Smooth muscle cell (in vitro differentiated cells): ENCODE measurements at regions not wholly inside any gene's neighbourhood (a gene's known extent, or its start where the extent isn't known, plus 50 kb on each side); places are given as distances from the start of the nearest gene placed in this dataset.
A peak's percentile ranks its signal among the peaks of the same experiment; 100 is the strongest.

Experiments
- DNase-seq: peaks from one replicate; lab custom pipeline; 2025; ENCODE audit not compliant: unreplicated experiment; lab: John Stamatoyannopoulos, UW
- H2AFZ ChIP-seq: fragments of 200-600 bp; sonication (generic); 2 replicates; pipeline ENCODE4 v1.6.0; 2016; ENCODE audit warnings: antibody characterized with exemption, low read depth, mild to moderate bottlenecking
- H3F3A ChIP-seq: fragments of 200-600 bp; sonication (generic); 2 replicates; pipeline ENCODE4 v1.6.0; 2017; ENCODE audit warnings: antibody characterized with exemption, low read depth
- H3K27ac ChIP-seq: fragments of 200-600 bp; sonication (generic); 2 replicates; pipeline ENCODE4 v1.5.1; 2016; ENCODE audit warnings: low read depth, mild to moderate bottlenecking
- H3K27me3 ChIP-seq: fragments of 200-600 bp; sonication (generic); 2 replicates; pipeline ENCODE4 v1.6.1; 2016; ENCODE audit warnings: low read depth, mild to moderate bottlenecking
- H3K36me3 ChIP-seq: fragments of 200-600 bp; sonication (generic); 2 replicates; pipeline ENCODE4 v1.5.1; 2016; ENCODE audit warnings: low read depth
- H3K4me1 ChIP-seq: fragments of 200-600 bp; sonication (generic); 2 replicates; pipeline ENCODE4 v1.5.1; 2016; ENCODE audit warnings: low read depth
- H3K4me2 ChIP-seq: fragments of 200-600 bp; sonication (generic); 2 replicates; pipeline ENCODE4 v1.6.0; 2016; ENCODE audit warnings: mild to moderate bottlenecking
- H3K4me3 ChIP-seq: fragments of 200-600 bp; sonication (generic); 2 replicates; pipeline ENCODE4 v1.5.1; 2016; ENCODE audit warnings: mild to moderate bottlenecking
- H3K79me2 ChIP-seq: fragments of 200-600 bp; sonication (generic); 2 replicates; pipeline ENCODE4 v1.6.0; 2016; ENCODE audit warnings: low read depth, mild to moderate bottlenecking
- H3K9ac ChIP-seq: fragments of 200-600 bp; sonication (generic); 2 replicates; pipeline ENCODE4 v1.6.0; 2016; ENCODE audit warnings: low read depth
- H3K9me3 ChIP-seq: fragments of 200-600 bp; sonication (generic); replicated peaks from 2 replicates; pipeline ENCODE4 v1.5.1; 2016; ENCODE audit warnings: low read depth
- H4K20me1 ChIP-seq: fragments of 200-600 bp; sonication (generic); 2 replicates; pipeline ENCODE4 v1.6.0; 2016; ENCODE audit warnings: low read depth
- WGBS: methylation state at CpG from one replicate; pipeline ENCODE4 v1.1.7; 2016; ENCODE audit warnings: low lambda C conversion rate; 5-methylcytosine and 5-hydroxymethylcytosine counted together
- TF ChIP-seq, protein P1 (sequence below): fragments of 200-600 bp; sonication (generic); IDR thresholded peaks from 2 replicates; pipeline ENCODE4 v1.5.1; 2017; ENCODE audit warnings: borderline replicate concordance, mild to moderate bottlenecking, antibody characterized with exemption; ENCODE audit not compliant: insufficient read depth, poor library complexity, severe bottlenecking

DNA sequence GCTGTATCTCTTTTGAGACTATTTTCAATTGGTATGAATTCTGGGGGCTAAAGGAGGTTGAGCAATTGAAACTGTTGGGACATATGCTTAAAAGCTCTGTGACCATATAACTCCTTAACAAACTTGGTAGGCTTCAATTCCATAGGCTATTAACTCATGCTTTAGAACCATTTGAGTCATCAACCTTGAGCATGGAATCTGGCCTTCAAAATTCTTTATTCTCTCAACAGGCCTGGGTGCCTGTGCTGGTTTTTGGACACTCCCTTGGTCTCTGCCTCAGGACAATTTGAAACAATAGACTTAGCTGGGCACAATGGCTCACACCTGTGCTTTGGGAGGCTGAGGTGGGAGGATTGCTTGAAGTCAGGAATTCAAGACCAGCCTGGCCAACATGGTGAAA is 61.4 kb upstream of the EPB41L4A start:
- no peaks in the 10 kb centered on the region for H3K9me3 ChIP-seq
- H3K4me1 ChIP-seq: no peaks in the 10 kb centered on the region
- TF ChIP-seq, protein P1, sequence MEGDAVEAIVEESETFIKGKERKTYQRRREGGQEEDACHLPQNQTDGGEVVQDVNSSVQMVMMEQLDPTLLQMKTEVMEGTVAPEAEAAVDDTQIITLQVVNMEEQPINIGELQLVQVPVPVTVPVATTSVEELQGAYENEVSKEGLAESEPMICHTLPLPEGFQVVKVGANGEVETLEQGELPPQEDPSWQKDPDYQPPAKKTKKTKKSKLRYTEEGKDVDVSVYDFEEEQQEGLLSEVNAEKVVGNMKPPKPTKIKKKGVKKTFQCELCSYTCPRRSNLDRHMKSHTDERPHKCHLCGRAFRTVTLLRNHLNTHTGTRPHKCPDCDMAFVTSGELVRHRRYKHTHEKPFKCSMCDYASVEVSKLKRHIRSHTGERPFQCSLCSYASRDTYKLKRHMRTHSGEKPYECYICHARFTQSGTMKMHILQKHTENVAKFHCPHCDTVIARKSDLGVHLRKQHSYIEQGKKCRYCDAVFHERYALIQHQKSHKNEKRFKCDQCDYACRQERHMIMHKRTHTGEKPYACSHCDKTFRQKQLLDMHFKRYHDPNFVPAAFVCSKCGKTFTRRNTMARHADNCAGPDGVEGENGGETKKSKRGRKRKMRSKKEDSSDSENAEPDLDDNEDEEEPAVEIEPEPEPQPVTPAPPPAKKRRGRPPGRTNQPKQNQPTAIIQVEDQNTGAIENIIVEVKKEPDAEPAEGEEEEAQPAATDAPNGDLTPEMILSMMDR: no peak
- H3K79me2 ChIP-seq: no peaks in the 10 kb centered on the region
- H3K36me3 ChIP-seq: no peaks in the 10 kb centered on the region
- H4K20me1 ChIP-seq: no peaks in the 10 kb centered on the region
- no peak overlapping the region for H3K4me3 ChIP-seq
- no peaks in the 10 kb centered on the region for H3K27me3 ChIP-seq
- peak overlapping the region; percentile 73 for H3K27ac ChIP-seq
- H3F3A ChIP-seq: no peaks in the 10 kb centered on the region
- H2AFZ ChIP-seq: peak overlapping the region; percentile 84
- DNase-seq: no peak
- no peak overlapping the region for H3K4me2 ChIP-seq
- H3K9ac ChIP-seq: no peak overlapping the region

DNA sequence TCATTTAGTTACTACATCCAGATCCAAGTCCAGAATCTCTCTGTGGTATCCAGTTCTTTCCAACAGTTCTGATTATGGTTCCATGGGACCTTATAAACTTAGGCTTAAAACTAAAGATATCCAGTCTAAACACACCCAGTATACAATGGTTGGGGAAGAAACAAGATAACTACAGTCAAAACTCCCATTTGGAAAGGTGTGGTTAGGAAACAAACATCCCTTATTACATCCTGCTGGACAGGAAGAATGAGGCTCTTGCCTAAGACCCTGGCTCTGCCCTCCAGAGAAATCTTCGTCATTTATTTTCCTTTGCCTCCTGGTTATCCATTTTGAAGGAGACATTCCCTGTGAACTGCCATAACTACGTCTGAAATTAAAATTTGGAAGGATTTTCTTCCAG is 64.6 kb upstream of the EPB41L4A start:
- no peak overlapping the region for H3K4me3 ChIP-seq
- no peak for DNase-seq
- TF ChIP-seq, protein P1: no peak
- H3F3A ChIP-seq: no peaks in the 10 kb centered on the region
- H3K4me2 ChIP-seq: no peak overlapping the region
- no peaks in the 10 kb centered on the region for H3K9me3 ChIP-seq
- WGBS: 92% methylated on average over 2 of the region's 2 CpGs
- H4K20me1 ChIP-seq: no peaks in the 10 kb centered on the region
- H3K27me3 ChIP-seq: no peaks in the 10 kb centered on the region
- no peak overlapping the region for H3K27ac ChIP-seq
- H2AFZ ChIP-seq: no peak overlapping the region
- no peak overlapping the region for H3K9ac ChIP-seq
- no peaks in the 10 kb centered on the region for H3K36me3 ChIP-seq
- no peaks in the 10 kb centered on the region for H3K79me2 ChIP-seq
- no peaks in the 10 kb centered on the region for H3K4me1 ChIP-seq

DNA sequence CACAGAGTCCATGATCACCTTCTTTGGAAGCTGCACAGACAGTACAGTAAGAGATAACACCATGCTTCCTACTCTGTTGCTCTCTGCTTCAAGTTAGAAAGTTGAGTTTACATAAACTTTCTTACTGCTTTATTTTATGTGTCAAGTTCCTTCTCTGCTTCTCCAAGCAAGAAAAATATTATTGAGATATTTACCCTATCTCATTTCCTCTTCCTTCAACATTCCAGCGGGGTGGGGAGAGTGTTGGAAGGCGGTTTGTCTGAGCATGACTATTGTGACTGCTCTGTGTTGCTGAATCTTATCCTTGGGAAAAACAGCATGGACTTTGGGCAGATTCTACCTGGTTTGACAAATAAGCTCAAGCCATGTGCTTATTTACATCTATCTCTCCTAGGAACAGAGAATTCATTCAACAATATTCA is 66.9 kb upstream of the EPB41L4A start:
- Histone ChIP-seq H3K27ac (no peak overlapping the region), H3K4me2 (peak overlapping the region; percentile 42), H3K9ac (no peak overlapping the region), H3K36me3 (no peaks in the 10 kb centered on the region), H4K20me1 (no peaks in the 10 kb centered on the region), H3K4me1 (no peaks in the 10 kb centered on the region), H2AFZ (peak overlapping the region; percentile 90), H3K27me3 (no peaks in the 10 kb centered on the region), H3K79me2 (no peaks in the 10 kb centered on the region), H3F3A (no peaks in the 10 kb centered on the region), H3K4me3 (no peak overlapping the region), H3K9me3 (no peaks in the 10 kb centered on the region)
- TF ChIP-seq, protein P1: no peak
- DNase-seq: no peak
- 76% methylated on average over 2 of the region's 2 CpGs for WGBS

DNA sequence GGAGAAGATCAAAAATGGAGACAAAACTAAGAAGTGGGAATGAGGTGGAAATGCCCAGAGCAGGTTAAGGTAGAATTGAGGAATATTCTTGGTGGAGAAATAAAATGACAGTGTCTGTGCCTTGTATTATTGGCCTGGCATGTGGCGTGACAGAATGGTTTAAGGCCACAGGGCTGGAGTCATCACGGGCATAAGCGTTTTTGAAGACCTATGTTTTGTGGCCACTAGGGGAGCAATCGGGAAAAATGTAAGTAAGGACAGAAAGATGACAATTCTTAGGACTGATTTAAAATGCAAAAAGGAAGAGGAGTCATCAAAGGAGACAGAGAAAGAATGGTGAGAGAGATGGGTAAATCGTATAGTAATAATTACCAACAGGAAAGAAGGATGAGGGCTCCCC is 72.2 kb upstream of the EPB41L4A start:
- no peak for DNase-seq
- Histone ChIP-seq H3K27me3 (no peaks in the 10 kb centered on the region), H3K4me2 (no peak overlapping the region), H3K4me3 (no peak overlapping the region), H3K9ac (no peak overlapping the region), H3F3A (no peaks in the 10 kb centered on the region), H4K20me1 (no peaks in the 10 kb centered on the region), H3K9me3 (no peaks in the 10 kb centered on the region), H3K79me2 (no peaks in the 10 kb centered on the region), H3K36me3 (no peaks in the 10 kb centered on the region), H3K27ac (no peak overlapping the region), H2AFZ (no peak overlapping the region), H3K4me1 (no peaks in the 10 kb centered on the region)
- WGBS: 72% methylated on average over 5 of the region's 5 CpGs
- TF ChIP-seq, protein P1: peak; percentile 40
